IPS DF 4.7 (cell line): ENCODE measurements at regions not wholly inside any gene's neighbourhood (a gene's known extent, or its start where the extent isn't known, plus 50 kb on each side); places are given as distances from the start of the nearest gene placed in this dataset.
"Not testable (repeated sequence)": the region's sequence is repeated elsewhere in the genome, so short reads cannot be mapped to it uniquely, and the experiment has no call there.

Experiments
- DNase-seq: peaks from one replicate; pipeline ENCODE4 v3.0.0-alpha.2; 2013; ENCODE audit warnings: low spot score; ENCODE audit errors: extremely low read depth

GRCh38 chr21:23686737-23687523, 1920.4 kb downstream of the MRPL39 start:
- no peak for DNase-seq

- no peak for DNase-seq
These were observed 1922.8 kb downstream of the MRPL39 start for GRCh38 chr21:23684431-23684830.

GRCh38 chr21:23664193-23664694, 1943.0 kb downstream of the MRPL39 start:
- DNase-seq, result no peak

- no peak for DNase-seq
These were observed 1946.7 kb downstream of the MRPL39 start for GRCh38 chr21:23660560-23660959.

GRCh38 chr21:23644768-23645167, 1962.5 kb downstream of the MRPL39 start:
- no peak for DNase-seq

GRCh38 chr21:23639721-23640120, 1967.6 kb downstream of the MRPL39 start:
- no peak for DNase-seq

GRCh38 chr21:23638131-23638695, 1969.1 kb downstream of the MRPL39 start:
- DNase-seq, result no peak

- no peak for DNase-seq
These were observed 1973.8 kb downstream of the MRPL39 start for GRCh38 chr21:23633447-23633940.

- no peak for DNase-seq
These were observed 1983.0 kb downstream of the MRPL39 start for GRCh38 chr21:23624281-23624680.

GRCh38 chr21:23613014-23613413, 1994.3 kb downstream of the MRPL39 start:
- DNase-seq, result no peak

- no peak for DNase-seq
These were observed 1995.1 kb downstream of the MRPL39 start for GRCh38 chr21:23612210-23612609.

GRCh38 chr21:23607782-23608431, 1999.4 kb downstream of the MRPL39 start:
- no peak for DNase-seq

- no peak for DNase-seq
These were observed 2005.7 kb downstream of the MRPL39 start for GRCh38 chr21:23601549-23601948.

GRCh38 chr21:23593582-23593981, 2013.7 kb downstream of the MRPL39 start:
- no peak for DNase-seq

GRCh38 chr21:23585419-23585818, 2021.9 kb downstream of the MRPL39 start:
- no peak for DNase-seq

GRCh38 chr21:23579573-23579972, 2027.7 kb downstream of the MRPL39 start:
- DNase-seq, result no peak

GRCh38 chr21:23578027-23578426, 2029.3 kb downstream of the MRPL39 start:
- no peak for DNase-seq

GRCh38 chr21:23574932-23575331, 2032.3 kb downstream of the MRPL39 start:
- no peak for DNase-seq

GRCh38 chr21:23548924-23549323, 2058.4 kb downstream of the MRPL39 start:
- not testable (repeated sequence) for DNase-seq

- no peak for DNase-seq
These were observed 2063.9 kb downstream of the MRPL39 start for GRCh38 chr21:23543333-23543732.

GRCh38 chr21:23542097-23542496, 2065.2 kb downstream of the MRPL39 start:
- no peak for DNase-seq

GRCh38 chr21:23541571-23541970, 2065.7 kb downstream of the MRPL39 start:
- no peak for DNase-seq
